ENCODE measurements at regions not wholly inside any gene's neighbourhood (a gene's known extent, or its start where the extent isn't known, plus 50 kb on each side); places are given as distances from the start of the nearest gene placed in this dataset.
"Not testable (repeated sequence)": the region's sequence is repeated elsewhere in the genome, so short reads cannot be mapped to it uniquely, and the experiment has no call there.

DNA sequence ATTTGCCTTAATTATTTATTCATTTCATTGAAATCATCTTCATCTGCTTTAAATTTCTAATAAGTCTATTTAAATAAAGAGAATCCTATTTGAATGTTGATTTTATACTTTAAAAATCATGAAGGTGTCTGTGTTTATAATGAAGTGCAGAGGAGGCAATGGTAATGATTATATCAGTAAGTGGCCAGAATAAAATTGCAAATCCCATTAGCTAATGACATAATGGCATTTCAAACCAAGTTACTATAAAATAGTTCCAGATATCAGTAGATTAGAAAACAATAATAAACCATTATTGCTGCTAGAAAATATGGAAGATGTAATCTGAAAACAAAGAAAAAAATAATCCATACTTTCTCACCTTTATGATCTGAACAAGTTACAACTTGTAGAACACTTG lies 647.8 kb upstream of the KLHL1 start:
- DNase-seq: peak; percentile 73

DNA sequence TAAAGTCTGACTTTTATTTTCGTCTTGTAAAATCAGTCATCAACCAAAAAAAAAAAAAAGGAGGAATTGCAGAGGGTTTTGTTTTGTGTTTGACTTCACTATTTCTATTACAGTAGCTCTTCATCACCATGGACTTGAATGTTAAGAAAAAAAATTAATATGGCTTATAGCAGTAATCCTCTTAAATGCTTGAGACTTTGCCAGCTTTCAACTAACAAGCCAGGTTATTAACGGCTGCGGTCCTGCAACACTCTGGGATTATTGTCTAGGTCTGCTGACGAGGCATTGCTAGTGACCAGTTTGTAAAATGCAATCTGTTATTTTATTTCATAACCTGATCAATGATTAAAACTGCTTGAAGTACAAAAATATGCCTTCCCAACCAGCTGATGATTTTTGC lies 647.2 kb upstream of the KLHL1 start:
- peak; percentile 98 for DNase-seq

DNA sequence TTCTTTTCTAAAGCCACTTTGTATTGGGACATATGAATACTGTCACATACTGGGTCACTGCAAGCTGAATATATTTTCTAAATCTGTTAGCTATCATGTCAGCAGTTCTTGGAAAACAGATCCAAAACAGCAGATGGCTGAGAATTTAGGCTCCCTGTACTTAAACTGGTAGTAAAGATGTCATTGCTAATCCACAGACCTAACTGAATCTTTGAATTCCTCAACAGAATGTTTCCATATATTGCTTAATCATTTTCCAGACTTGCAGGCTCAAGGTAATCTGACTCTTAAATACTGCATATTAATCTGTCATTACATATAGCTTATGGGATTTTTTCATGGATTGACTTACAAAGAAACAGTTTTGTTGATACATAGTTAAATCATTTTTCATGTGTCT lies 639.0 kb upstream of the KLHL1 start:
- DNase-seq: peak; percentile 97

DNA sequence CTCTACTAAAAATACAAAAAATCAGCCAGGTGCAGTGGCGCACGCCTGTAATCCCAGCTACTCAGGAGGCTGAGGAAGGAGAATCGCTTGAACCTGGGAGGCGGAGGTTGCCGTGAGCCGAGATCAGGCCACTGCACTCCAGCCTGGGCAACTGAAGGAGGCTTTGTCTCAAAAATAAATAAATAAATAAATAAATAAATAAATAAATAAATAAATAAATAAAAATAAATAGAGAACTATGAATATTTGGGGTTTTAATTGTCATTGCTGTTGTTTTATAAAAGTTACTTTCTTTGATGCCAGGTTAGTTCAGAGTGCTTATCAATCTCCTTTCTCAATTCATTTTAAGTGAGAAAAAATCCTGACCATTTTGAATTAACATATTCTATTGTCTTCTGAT lies 638.2 kb upstream of the KLHL1 start:
- DNase-seq: not testable (repeated sequence)

DNA sequence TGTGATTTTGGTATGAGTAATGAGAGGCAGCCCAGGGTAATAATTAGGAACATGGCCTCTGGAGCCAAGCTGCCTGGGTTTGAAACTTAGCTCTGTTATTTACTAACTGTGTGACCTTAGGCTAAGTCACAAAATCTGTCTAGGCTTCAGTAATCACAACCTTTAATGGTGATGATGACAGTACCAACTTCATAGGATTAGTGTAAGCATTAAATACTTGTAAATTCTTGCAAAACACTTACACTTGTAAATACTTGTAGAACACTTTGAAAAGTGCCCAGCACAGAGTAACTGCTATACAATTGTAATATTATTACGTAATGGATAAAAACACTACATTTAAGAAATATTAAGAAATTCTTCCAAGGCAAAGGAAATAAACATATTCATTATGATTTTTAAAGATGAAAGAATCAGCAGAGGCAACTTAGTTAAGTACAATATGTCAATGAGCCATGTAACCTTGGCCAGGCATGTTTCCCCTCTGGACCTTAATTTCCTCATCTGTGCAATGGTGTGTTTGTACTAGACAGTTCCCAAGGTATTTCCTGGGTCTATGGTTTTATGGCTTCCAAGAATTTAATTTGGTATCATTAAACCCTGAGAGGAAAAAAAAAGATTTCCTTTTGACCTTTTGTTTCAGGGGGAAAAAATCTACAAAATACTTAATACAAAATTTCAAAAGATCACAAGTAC lies 628.5 kb upstream of the KLHL1 start:
- DNase-seq: peak; percentile 59

DNA sequence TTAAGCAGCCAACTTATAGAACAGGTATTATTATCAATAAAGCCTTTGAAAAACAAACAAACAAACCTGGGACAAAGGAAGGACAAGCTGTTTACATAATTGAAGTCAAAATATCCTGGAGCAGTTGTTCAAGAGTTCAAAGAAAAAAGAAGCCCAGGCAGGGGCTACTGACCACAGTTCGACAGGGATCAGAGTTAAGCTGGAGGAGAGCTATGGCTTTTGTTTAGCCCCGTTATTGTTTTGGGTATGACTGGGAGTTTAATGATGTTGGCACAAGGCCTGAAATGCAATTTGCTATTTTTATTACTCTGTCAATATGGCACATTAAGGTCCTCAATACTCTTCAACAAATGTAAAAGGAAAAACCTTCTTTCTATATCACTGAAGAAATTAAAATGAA lies 624.4 kb upstream of the KLHL1 start:
- DNase-seq: no peak

DNA sequence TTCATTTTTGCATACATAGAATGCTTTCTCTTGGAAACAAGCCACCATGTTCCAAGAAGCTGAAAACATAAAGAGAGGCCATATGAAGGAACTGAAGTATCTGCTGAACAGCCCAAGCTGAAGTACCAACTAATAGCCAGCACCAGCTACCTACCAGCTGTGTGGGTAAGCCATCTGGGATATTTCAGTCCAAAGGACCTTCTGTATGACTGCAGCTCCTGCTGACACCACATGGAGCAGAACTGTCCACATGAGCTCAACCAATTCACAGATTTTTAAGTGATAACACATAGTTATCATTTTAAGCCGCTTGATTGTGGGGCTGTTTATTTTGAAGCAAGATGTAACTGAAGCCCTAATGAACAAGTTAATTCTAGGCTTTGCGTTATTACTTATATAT lies 621.1 kb upstream of the KLHL1 start:
- DNase-seq: peak; percentile 44

DNA sequence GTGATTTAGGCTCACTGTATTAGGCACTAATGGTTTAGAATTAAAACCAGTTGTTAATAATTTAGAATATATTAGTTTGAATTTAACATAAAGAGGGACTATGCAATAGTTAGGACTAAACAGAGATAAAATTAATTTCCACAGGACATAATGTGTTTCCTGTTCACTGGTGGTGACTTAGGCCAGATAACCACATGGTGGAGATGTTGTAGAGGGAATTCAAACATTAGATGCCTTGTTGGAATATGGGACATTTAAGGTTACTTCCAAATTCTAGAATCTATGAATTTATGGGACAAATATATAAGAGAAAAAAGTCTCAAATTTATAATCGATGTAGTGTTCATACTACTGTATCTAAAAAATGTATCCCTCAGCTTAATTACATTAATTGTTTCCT lies 615.5 kb upstream of the KLHL1 start:
- DNase-seq: peak; percentile 71

DNA sequence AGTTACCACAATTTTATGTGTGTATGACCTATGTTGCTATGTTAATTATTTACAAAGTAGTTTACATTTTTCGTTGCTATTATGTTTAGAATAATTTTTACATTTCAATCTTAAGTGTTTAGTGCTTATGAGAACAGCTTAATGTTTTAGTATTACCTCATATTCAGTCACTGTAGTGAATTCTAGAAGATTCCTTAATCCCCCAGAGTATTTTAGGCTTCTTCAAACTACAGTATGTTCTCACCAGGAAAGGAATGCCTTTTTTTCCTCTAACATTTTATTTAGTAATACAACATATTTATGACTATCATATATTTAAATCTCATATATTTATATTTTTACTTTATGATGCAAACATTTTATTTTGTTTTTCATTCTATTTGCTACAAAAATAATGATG lies 612.1 kb upstream of the KLHL1 start:
- no peak for DNase-seq

DNA sequence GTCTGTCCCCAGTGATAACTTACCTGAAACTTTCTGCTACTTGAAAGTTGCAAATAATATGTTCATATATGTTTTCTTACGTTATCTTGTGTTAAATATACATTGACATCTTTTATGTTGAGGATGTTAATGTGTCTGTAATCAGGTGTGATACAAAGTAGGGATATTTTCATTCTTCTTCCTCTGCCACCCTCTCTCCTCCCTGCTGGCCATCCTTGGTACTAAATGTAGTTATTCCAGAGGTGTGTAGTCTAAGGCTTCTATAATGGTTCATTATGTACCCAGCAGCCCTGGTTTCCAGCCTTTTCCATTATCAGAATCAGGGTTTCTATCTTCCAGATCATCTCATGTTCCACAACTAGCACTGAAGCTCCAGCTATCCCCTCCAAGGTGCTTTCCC lies 606.7 kb upstream of the KLHL1 start:
- peak; percentile 31 for DNase-seq

DNA sequence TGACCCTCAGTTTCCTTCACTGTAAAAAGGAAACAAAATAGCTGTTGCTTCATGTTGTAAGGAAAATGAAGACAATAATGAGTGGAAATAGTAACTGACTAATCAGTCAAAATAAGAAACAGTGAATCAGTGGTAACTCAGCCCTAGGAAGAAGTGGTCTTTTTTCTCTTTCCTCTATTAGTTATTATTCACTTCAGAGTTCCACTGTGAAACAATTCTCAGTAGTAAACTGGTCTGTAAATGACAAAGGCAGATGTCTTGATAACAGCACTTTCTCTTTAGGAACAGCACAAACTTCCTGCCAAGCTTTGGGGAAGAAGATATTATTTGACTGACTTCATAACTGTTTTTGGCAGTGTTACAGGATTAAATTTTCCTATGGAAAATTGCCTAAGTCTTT lies 600.5 kb upstream of the KLHL1 start:
- no peak for DNase-seq

DNA sequence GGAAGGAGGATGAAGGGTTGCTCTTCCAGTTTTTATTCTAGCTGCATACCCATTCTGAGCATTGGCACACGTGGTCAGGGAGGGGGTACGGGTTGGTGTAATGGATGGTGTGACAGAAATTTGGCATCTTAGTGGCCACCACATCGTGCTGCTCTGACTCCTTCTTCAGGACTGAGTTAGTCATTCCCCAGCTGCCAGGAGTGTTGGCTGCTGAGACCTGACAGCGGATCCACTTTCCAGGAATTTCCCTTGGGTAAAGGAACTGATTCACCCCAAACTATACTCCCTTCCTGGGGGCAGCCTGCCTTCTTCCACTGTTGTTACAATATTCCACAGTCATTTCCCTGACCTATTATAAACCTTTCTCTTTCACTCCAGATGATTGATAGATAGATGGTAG lies 595.5 kb upstream of the KLHL1 start:
- no peak for DNase-seq

DNA sequence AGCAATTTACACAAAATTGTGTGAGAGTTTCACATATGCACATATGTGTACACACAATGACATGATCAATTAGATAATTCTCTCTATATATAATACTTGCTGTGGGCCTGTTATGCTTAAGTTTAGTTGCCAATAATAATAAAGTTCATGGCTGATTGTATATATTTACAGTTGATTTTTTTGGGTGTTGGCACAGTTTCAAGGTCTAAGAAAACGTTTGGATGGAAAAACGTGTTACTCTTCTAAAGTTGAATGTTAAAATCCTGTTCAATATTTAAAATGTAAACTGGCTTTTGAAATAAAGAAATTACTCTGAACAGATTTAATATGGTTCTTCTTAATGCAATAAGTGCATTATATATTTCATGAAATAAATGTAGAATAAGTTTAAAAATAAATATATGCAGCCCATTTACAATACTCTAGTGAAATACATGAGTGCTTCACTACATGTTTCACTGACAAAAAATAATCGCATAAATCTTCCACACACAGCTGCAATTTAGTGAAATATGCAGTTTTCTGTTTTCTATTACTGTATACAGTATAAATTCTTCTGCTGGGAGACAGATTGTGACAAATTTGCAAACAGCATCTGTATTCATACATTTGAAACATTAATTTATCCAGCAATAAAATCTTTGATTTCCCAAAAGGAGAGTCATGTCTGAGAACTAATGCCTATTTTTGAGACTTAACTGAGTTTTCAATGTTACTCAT lies 586.9 kb upstream of the KLHL1 start:
- DNase-seq: no peak

DNA sequence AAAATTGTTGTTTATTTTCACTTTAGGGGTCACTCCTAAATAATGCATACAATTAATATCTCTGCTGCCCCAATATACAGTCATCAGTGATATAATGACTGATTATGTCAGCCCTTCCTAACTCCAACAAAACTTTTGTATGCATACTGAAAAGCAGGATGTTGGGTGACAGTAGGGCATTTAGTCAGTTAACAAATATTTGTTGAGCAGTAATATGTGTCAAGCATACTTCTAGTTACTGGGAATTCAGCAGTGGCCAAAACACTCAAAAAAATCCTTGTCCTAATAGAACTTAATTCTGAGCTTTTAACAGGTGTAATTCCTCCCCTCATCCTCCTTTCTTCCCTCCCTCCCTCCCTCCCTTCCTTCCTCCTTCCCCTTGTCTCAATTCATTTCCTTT lies 560.7 kb upstream of the KLHL1 start:
- no peak for DNase-seq

DNA sequence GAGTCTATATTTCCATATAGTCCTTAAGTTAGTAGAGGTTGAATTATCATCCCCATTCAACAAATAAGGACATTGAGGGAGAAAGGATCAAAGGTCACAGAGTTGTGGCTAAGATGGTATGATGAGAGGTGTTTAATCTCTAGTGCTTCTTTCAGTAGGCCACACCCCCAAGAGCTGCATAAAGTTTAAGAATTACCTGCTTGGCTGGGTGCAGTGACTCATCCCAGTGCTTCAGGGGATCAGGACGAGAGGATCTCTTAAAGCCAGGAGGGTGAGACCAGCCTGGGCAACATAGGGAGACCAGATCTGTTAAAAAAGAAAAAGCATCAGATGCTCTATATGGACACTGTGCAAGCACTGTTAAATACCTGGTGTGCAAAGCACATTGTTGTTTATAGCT lies 560.0 kb upstream of the KLHL1 start:
- DNase-seq: peak; percentile 75

DNA sequence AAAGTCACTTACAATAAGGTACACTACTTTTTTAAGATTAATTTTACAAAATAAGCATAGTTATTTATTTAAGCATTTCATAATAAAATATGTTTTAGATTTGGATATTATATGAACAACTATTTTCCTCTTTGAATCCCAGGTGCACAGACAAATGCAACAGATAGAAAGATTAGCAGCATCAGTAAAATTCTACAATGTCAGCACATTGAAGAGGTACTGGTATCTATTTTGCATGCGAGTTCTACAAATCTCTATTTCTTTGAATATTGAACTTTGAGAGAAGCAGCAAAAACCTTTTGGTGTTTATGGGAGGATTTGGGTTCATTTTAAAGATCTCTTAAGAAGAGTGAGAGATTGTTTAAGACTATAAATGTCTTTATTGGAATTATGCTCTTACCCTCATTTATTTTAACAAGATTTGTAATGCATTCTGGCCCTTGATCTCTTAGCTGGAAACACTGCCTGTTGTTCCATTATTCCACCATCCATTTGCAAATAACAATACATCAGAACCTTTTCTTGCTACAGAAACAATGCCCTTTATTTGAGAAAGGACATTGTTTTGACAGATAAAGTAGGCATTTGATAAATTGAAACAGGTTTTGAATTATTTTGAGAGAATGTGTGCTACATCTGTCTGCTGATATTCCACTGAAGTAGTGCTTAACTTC lies 558.8 kb upstream of the KLHL1 start:
- peak; percentile 44 for DNase-seq

DNA sequence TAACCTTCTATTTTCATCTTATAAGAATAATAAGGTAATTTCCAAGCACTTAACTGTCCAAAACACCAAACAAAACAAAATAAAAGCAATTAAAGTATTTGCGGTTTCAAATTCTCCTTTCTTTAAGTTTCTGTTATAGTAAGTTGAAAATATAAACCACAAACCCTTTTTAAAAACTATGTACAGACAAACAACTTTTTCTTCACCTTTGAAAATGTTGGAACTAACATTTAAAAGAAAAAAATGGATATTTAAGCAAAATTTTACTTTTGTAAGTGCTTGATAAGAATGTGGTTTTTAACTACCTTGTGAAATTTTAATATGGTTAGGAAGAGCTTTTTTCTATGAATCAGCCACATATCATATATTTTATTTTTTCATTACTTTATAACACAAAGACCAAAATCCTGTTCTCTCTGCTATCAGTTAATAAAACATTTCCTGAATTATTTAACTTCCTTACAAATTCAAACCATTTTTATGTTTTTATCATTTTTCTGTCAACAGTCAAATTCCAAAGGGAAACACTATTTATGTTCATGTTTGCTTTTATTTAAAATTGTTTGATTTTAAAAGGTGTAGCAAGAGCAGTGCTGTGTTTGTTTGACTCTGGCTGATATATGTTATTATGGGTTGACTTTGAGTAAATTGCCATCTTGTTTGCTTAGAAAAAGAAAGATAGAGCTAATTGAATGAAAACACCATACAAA lies 554.1 kb upstream of the KLHL1 start:
- no peak for DNase-seq

DNA sequence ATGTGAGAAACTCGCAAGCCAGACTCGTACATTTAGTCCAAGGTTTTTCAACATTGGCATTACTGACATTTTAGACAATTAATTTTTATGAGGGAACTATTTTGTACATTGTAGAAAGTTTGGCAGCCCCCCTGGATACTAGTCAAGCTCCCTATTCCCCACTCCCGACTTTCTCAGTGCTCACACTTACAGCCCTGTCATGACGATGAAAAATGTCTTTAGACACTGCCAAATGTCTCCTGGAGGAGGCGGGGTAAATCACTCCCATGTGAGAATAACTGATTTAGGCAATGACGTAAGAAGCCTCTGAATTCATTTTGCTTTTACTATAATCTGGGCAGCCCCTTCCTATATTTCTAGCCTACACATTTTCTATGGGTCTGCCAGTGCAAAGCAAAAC lies 535.8 kb upstream of the KLHL1 start:
- DNase-seq: no peak

DNA sequence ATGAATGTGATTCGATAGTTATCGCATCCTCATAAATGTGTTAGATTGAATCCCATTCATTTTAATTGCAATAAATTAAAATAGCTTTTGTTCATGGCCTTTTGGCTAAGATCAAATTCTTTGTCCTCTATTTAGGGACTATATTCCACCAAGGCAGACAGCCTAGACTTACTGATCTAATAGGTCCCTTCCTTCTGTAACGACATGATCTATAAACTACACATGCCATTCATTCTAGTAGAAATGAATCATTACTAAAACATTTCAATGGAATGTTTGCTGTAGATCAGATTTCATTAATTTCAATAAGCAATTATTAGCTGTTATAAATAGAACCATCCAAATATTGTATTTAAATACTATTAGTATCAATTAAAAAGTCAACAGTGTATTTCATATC lies 526.6 kb upstream of the KLHL1 start:
- DNase-seq: no peak

DNA sequence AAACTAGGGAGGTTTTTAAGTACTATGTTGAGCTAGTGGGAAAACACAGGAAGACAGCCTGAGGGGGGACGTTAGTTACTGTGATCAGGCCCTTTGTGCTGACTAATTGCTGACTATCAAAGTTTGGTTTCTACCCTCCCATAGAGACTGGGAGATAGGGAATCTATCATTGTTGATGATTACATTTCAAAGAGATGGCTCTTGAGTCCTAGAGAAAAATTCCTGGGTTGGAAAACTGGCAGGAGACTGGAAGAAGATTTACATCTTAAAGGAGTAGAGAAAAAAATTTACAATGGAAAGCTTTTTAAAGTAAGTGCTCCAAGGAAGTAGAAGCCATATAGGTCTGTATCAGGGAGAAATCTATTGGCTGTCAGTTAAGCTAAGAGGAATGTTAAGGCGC lies 522.0 kb upstream of the KLHL1 start:
- no peak for DNase-seq

DNA sequence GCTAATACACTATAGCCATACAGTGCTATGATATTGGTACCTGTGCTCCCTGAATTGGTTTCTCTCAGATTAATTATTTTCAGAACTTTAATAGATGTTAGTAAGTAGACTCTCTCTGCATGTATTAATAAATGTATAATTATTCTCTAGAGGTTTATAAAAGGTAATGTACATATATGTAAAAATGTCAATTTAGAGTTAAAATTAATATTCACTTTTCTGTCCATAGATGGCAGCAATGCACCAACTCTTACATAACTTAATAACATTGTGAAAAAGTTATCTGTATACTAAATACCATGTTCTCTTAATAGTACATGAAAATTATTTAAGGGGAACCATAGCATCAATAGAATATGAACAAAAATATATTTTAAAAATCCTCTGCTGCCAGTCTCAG lies 515.0 kb upstream of the KLHL1 start:
- peak; percentile 47 for DNase-seq

DNA sequence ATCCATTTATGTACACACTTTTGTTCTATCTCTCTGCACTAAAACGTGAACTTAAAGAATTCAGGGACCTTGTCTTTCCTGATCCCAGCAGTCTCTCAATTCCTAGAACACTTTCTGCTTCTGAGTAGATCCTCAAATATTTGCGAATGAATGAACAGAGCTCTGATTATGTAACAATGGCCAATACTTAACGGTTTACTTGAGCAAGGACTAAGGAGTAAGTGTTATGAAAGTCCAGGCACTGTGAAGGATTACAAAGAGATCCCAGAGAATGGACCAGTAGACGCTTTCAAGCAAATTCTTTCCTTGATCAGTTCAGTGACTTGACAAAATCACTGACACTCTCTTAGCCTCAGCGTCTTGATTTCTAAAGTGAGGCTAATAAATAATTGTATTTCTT lies 514.5 kb upstream of the KLHL1 start:
- no peak for DNase-seq

DNA sequence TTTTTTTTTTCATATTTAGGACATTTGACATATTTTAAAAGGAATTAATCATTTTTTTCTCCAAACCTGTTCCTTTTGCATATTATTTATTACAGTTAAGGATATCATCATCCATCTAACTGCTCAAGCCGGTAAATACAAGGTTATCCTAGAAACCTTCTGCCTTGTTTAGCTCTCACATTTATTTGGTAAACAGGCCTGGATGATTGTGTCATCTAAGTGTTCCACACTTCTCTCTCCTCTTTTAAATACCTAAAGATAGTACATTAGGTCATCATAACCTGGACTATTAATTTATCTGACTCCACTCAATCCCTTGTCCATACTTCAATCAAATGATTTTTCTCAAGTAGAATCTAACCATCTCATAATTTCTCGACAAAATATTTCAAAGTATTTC lies 511.7 kb upstream of the KLHL1 start:
- no peak for DNase-seq

DNA sequence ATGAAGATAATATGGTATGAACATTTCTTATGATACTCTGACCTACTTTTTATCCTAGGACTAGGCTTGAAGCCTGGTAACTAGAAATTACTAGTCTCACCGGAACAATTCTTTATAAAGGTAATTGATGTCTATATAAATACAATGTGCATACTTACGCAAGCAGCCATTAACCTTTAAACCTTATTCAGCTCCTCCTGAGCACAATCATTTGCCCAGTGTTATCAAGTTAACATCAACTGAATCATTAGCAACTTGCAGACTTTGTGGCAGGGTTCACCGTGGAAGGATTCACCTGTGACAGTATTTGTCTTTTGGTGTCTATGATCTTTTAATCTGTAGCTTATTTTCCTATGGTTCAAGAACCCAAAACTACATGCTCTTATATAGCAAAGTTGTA lies 508.6 kb upstream of the KLHL1 start:
- no peak for DNase-seq
